HCT116 (cell line): ENCODE measurements at regions not wholly inside any gene's neighbourhood (a gene's known extent, or its start where the extent isn't known, plus 50 kb on each side); places are given as distances from the start of the nearest gene placed in this dataset.

Experiments used
- ATAC-seq: fragments of 200-7000 bp; cut with Tn5 transposase; 2 replicates; pipeline ENCODE4 v1.9.1; 2020; ENCODE audit warnings: mild to moderate bottlenecking, moderate library complexity
- BruUV-seq: library from RNA; stranded (reverse); fragments of 400-500 nt; replicated peaks from 2 replicates; lab custom pipeline; 2021; lab: Mats Ljungman, UMichigan
- CTCF ChIA-PET: fragments of 300-600 bp; sonication (Branson Sonifier 250); formaldehyde crosslinking; loops from one replicate; lab custom pipeline; 2021; ENCODE audit warnings: antibody characterized with exemption; lab: Charles Lee
- POLR2A ChIA-PET: fragments of 300-600, 350-600 bp; sonication (Branson Sonifier 250); formaldehyde crosslinking; loops from one replicate; lab custom pipeline; 2021; ENCODE audit warnings: antibody characterized with exemption; lab: Charles Lee
- RAD21 ChIA-PET, 2 experiments: fragments of 300-600 bp; sonication (Branson Sonifier 250); formaldehyde crosslinking; loops; one replicate each; lab custom pipeline; 2023; ENCODE audit warnings: low total read pairs in 2 of 2; ENCODE audit not compliant: uncharacterized antibody in 2 of 2, unreplicated experiment in 2 of 2, low non-redundant PET in 1 of 2; lab: Charles Lee
- DNase-seq: peaks from one replicate; pipeline ENCODE4 v3.0.0-alpha.2; 2010; ENCODE audit warnings: low read depth, low spot score
- H2AFZ ChIP-seq: fragments of 200-600 bp; shearing (Covaris generic), sonication (generic); 2 replicates; pipeline ENCODE4 v1.6.1; 2017; ENCODE audit warnings: low read depth, mixed run types, mixed read lengths, antibody characterized with exemption, low read length; ENCODE audit not compliant: poor library complexity, severe bottlenecking
- H3K27ac ChIP-seq: 2 replicates; pipeline ENCODE4 v1.5.1; 2012; ENCODE audit warnings: low read depth, low read length
- H3K27me3 ChIP-seq: fragments of 200-600 bp; sonication (generic); 2 replicates; pipeline ENCODE4 v1.6.1; 2016; ENCODE audit warnings: mixed run types, low read length, mixed read lengths; ENCODE audit not compliant: insufficient read depth
- H3K36me3 ChIP-seq, 2 experiments: fragments of 200-500 bp in 1 of 2; fragments of 200-600 bp in 1 of 2; sonication (Bioruptor generic) in 1 of 2; sonication (generic) in 1 of 2; 2 replicates each; pipeline versions ENCODE4 v1.5.1 to v1.6.1; 2014 to 2016; ENCODE audit warnings: low read length in 2 of 2, inconsistent platforms in 1 of 2, mixed read lengths in 1 of 2, mixed run types in 1 of 2; ENCODE audit not compliant: insufficient read depth in 2 of 2, control insufficient read depth in 1 of 2
- H3K4me1 ChIP-seq, 2 experiments: fragments of 200-600 bp in 1 of 2; sonication (generic) in 1 of 2; 2 replicates each; pipeline versions ENCODE4 v1.5.1 to v1.6.1; 2012 to 2017; ENCODE audit warnings: low read length in 2 of 2, inconsistent platforms in 1 of 2, mild to moderate bottlenecking in 1 of 2, mixed read lengths in 1 of 2, mixed run types in 1 of 2, moderate library complexity in 1 of 2; ENCODE audit not compliant: insufficient read depth in 2 of 2, control insufficient read depth in 1 of 2
- H3K4me2 ChIP-seq: fragments of 200-600 bp; sonication (generic); 2 replicates; pipeline ENCODE4 v1.6.1; 2017; ENCODE audit warnings: mixed run types, low read length, mixed read lengths
- H3K4me3 ChIP-seq, 2 experiments: fragments of 200-600 bp in 1 of 2; sonication (generic) in 1 of 2; replicated peaks in 1 of 2; 2 replicates each; pipeline ENCODE4 v1.5.1; 2011 to 2016; ENCODE audit warnings: low read length in 2 of 2, control low read depth in 1 of 2, low read depth in 1 of 2, mild to moderate bottlenecking in 1 of 2, mixed read lengths in 1 of 2, mixed run types in 1 of 2
- H3K79me2 ChIP-seq: fragments of 200-600 bp; sonication (generic); 2 replicates; pipeline ENCODE4 v1.6.1; 2017; ENCODE audit warnings: mild to moderate bottlenecking, mixed run types, low read length, moderate library complexity, mixed read lengths; ENCODE audit not compliant: insufficient read depth
- H3K9ac ChIP-seq: fragments of 200-600 bp; sonication (generic); 2 replicates; pipeline ENCODE4 v1.6.1; 2016; ENCODE audit warnings: low read length, mixed read lengths
- H3K9me2 ChIP-seq: fragments of 200-600 bp; sonication (generic), shearing (Covaris generic); 2 replicates; pipeline ENCODE4 v1.6.1; 2017; ENCODE audit warnings: mixed run types, mild to moderate bottlenecking, moderate library complexity; ENCODE audit not compliant: insufficient read depth
- H3K9me3 ChIP-seq, 2 experiments: fragments of 200-500 bp in 1 of 2; fragments of 200-600 bp in 1 of 2; sonication (Bioruptor generic) in 1 of 2; sonication (generic) in 1 of 2; 2 replicates each; pipeline ENCODE4 v1.6.1; 2014 to 2017; ENCODE audit warnings: low read length in 2 of 2, mixed read lengths in 2 of 2, inconsistent platforms in 1 of 2, low read depth in 1 of 2, mild to moderate bottlenecking in 1 of 2, mixed run types in 1 of 2, moderate library complexity in 1 of 2; ENCODE audit not compliant: control insufficient read depth in 1 of 2, insufficient read depth in 1 of 2
- H4K20me1 ChIP-seq: fragments of 200-600 bp; sonication (generic), shearing (Covaris generic); 2 replicates; pipeline ENCODE4 v1.6.1; 2017; ENCODE audit warnings: mixed run types, mild to moderate bottlenecking, moderate library complexity; ENCODE audit not compliant: insufficient read depth
- ATF3 ChIP-seq: IDR thresholded peaks from 2 replicates; pipeline ENCODE4 v1.6.1; 2012
- CBX3 ChIP-seq: IDR thresholded peaks from 2 replicates; pipeline ENCODE4 v1.6.1; 2012; ENCODE audit warnings: low read depth
- EGR1 ChIP-seq: IDR thresholded peaks from 2 replicates; pipeline ENCODE4 v1.6.1; 2012; ENCODE audit warnings: low read depth
- ELF1 ChIP-seq: IDR thresholded peaks from 2 replicates; pipeline ENCODE4 v1.6.1; 2012; ENCODE audit warnings: low read depth, borderline replicate concordance
- EZH2 ChIP-seq: fragments of 200-600 bp; sonication (generic); IDR thresholded peaks from 2 replicates; pipeline ENCODE4 v1.6.1; 2017; ENCODE audit warnings: antibody characterized with exemption, mixed run types
- EZH2phosphoT487 ChIP-seq: fragments of 200-600 bp; IDR thresholded peaks from 2 replicates; pipeline ENCODE4 v1.6.1; 2018; ENCODE audit warnings: antibody characterized with exemption, borderline replicate concordance
- FOSL1 ChIP-seq: IDR thresholded peaks from 2 replicates; pipeline ENCODE4 v1.6.1; 2012; ENCODE audit warnings: low read depth
- JUND ChIP-seq: IDR thresholded peaks from 2 replicates; pipeline ENCODE4 v1.6.1; 2012
- MAX ChIP-seq: IDR thresholded peaks from 2 replicates; pipeline ENCODE4 v1.6.1; 2012
- POLR2AphosphoS5 ChIP-seq: IDR thresholded peaks from 2 replicates; pipeline ENCODE4 v1.6.1; 2011; ENCODE audit warnings: mild to moderate bottlenecking, low read depth, low read length, moderate library complexity
- RAD21 ChIP-seq: IDR thresholded peaks from 2 replicates; pipeline ENCODE4 v1.6.1; 2012; ENCODE audit warnings: low read depth, mild to moderate bottlenecking
- REST ChIP-seq: IDR thresholded peaks from 2 replicates; pipeline ENCODE4 v1.6.1; 2012; ENCODE audit warnings: low read depth
- SP1 ChIP-seq: IDR thresholded peaks from 2 replicates; pipeline ENCODE4 v1.6.1; 2012; ENCODE audit warnings: low read depth
- SRF ChIP-seq: IDR thresholded peaks from 2 replicates; pipeline ENCODE4 v1.6.1; 2012; ENCODE audit warnings: low read depth
- TCF7L2 ChIP-seq: IDR thresholded peaks from 2 replicates; pipeline ENCODE4 v1.7.0; 2011; ENCODE audit warnings: borderline replicate concordance, inconsistent platforms; ENCODE audit not compliant: insufficient read depth, insufficient read length; ENCODE audit errors: extremely low read depth
- YY1 ChIP-seq: IDR thresholded peaks from 2 replicates; pipeline ENCODE4 v1.6.1; 2011; ENCODE audit warnings: low read length, low read depth, moderate library complexity, mild to moderate bottlenecking; ENCODE audit not compliant: insufficient replicate concordance; ENCODE audit errors: extremely low read depth
- ZFX ChIP-seq: fragments of 450-650 bp; IDR thresholded peaks from 2 replicates; pipeline ENCODE4 v1.6.1; 2017
- ZNF274 ChIP-seq: fragments of 200-500 bp; sonication (Bioruptor generic); IDR thresholded peaks from 2 replicates; pipeline ENCODE4 v1.6.1; 2014; ENCODE audit warnings: mild to moderate bottlenecking, low read depth, low read length, inconsistent platforms
- intact Hi-C: fragments of 100-400 bp; cut with micrococcal nuclease; formaldehyde crosslinking; loops from 2 replicates; pipeline ENCODE4 v1.10.0; 2022
- TF ChIP-seq, protein P1 (sequence below), 3 experiments: fragments of 200-600 bp in 1 of 3; sonication (generic) in 1 of 3; IDR thresholded peaks in 2 of 3; conservative IDR thresholded peaks in 1 of 3; 2 replicates each; pipeline ENCODE4 v1.5.1; 2012 to 2017; ENCODE audit warnings: low read depth in 2 of 3, low read length in 2 of 3, antibody characterized with exemption in 1 of 3, borderline replicate concordance in 1 of 3, control low read depth in 1 of 3, mild to moderate bottlenecking in 1 of 3, mixed read lengths in 1 of 3, mixed run types in 1 of 3, moderate library complexity in 1 of 3; ENCODE audit not compliant: insufficient read depth in 1 of 3

- TF ChIP-seq MAX: no peak
These were observed 70.7 kb upstream of the DCBLD2 start (continued) for GRCh38 chr3:98972155-98972554.

GRCh38 chr3:98971169-98971681, 69.7 kb upstream of the DCBLD2 start:
- no TSS peak for BruUV-seq
- Histone ChIP-seq H3K4me2 (peak overlapping the region; percentile 56), H3K9me2 (no peaks in the 10 kb centered on the region), H4K20me1 (no peaks in the 10 kb centered on the region), H3K27ac (peak overlapping the region; percentile 97), H3K27me3 (no peaks in the 10 kb centered on the region), H3K9me3 (no peaks in the 10 kb centered on the region), H3K79me2 (peaks cover 85% of the 10 kb centered on the region), H3K4me1 (peaks cover 73 to 86% of the 10 kb centered on the region in 2 experiments), H3K9ac (peak overlapping the region; percentile 68), H3K36me3 (no peaks in the 10 kb centered on the region), H3K4me3 (no peak overlapping the region), H2AFZ (no peak overlapping the region)
- CTCF ChIA-PET: interaction anchor here (1.0 kb wide), 1 partner anchor 11 kb away, joined by 3 read pairs; no protein-coding TSS in a partner anchor
- RAD21 ChIA-PET: no interaction called here
- POLR2A ChIA-PET: interaction anchor here (0.7 to 12.1 kb wide), 13 partner anchors 8 to 433 kb away, joined by 3 to 310 read pairs (median 5); partner anchors contain the start of gene DCBLD2
- ATAC-seq (peak; percentile 71), DNase-seq (peak; percentile 97)
- intact Hi-C loops: loop anchor here (2.0 kb wide), 1 partner anchor 68 kb away; no protein-coding TSS in a partner anchor
- TF ChIP-seq EZH2phosphoT487: no peak
- peak; percentile 63; the same call in 1 of the 2 replicates for TF ChIP-seq POLR2AphosphoS5
- TF ChIP-seq ZNF274: no peak
- TF ChIP-seq SP1: peak; percentile 100
- TF ChIP-seq EZH2: no peak
- TF ChIP-seq REST: no peak
- TF ChIP-seq FOSL1: peak; percentile 100
- TF ChIP-seq EGR1: no peak
- TF ChIP-seq SRF: peak; percentile 95
- peak; percentile 79 for TF ChIP-seq MAX
- no peak for TF ChIP-seq ZFX
- TF ChIP-seq ATF3: peak; percentile 89
- no peak for TF ChIP-seq YY1
- TF ChIP-seq, protein P1, sequence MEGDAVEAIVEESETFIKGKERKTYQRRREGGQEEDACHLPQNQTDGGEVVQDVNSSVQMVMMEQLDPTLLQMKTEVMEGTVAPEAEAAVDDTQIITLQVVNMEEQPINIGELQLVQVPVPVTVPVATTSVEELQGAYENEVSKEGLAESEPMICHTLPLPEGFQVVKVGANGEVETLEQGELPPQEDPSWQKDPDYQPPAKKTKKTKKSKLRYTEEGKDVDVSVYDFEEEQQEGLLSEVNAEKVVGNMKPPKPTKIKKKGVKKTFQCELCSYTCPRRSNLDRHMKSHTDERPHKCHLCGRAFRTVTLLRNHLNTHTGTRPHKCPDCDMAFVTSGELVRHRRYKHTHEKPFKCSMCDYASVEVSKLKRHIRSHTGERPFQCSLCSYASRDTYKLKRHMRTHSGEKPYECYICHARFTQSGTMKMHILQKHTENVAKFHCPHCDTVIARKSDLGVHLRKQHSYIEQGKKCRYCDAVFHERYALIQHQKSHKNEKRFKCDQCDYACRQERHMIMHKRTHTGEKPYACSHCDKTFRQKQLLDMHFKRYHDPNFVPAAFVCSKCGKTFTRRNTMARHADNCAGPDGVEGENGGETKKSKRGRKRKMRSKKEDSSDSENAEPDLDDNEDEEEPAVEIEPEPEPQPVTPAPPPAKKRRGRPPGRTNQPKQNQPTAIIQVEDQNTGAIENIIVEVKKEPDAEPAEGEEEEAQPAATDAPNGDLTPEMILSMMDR (IDR thresholded peaks at IDR 0.05 in 2 of 3, conservative IDR thresholded peaks at IDR 0.05 in 1 of 3; ENCODE audit: borderline replicate concordance in 1 of 3, insufficient read depth in 1 of 3, low read depth in 2 of 3, low read length in 2 of 3): no peak
- TF ChIP-seq CBX3: peak; percentile 92
- no peak for TF ChIP-seq ELF1
- peak; percentile 100 for TF ChIP-seq JUND
- TF ChIP-seq TCF7L2: peak; percentile 97
- peak; percentile 39 for TF ChIP-seq RAD21
